ENCODE measurements at regions not wholly inside any gene's neighbourhood (a gene's known extent, or its start where the extent isn't known, plus 50 kb on each side); places are given as distances from the start of the nearest gene placed in this dataset.

DNA sequence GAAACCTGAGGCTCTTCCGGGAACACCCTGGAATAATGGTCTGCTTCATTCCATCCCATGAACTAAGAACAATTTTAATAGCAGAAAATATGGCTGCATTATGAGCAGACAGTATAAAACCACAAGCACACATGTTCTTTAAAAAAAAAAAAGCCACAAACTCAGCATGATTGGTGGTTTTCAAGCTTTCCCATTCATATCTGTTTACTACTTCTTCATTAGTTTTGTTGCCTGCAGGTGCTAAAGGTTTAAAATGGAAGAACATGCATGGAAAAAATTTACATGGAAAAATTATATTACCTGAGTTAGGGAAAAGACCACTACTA is 137.9 kb upstream of the HES1 start:
- DNase-seq, result no peak

DNA sequence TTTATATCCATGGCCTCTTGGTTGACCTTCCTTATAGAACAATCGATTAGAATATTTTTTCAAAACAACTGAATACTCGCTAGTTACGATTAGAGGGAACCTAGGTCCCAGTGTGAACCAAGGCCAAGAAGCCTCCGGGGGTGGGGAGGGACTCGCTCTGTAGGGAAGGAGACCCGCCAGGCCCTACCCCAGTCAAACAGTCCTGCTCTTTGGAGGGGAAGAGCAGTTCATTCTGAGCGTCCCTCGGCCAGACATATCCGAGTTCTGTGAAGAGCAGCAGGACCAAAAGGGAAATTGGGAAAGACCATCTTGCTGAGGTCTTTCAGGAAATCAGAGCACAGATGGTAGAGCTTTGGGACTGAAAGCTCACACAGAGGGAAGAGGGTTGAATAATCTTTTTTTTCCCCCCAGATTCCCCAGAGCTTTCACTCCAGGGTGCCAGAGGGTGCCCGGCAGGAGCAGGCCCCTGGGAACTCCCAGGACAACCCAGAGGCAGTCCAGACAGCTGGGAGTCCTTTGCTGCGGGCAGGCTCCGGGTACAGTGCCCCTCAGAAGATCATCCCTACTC is 137.2 kb upstream of the HES1 start:
- no peak for DNase-seq

DNA sequence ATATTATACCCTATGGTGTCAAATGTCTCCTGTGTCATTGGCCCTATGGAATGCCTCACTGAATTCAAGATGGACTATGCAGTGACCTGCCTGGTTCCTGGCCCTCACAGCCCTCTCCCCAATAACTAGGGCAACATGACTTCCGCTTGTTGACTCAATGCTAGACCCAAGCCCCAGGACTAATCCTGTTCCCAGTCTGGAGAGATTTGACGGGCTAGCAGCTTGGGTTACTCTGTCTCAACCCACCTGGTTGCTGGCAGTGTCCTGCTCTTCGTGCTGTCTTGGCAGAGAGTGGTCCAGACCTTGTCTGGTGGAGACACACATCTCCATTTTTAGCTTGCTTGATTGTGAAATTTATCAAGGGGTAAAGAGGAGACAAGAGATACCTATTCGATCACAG is 135.8 kb upstream of the HES1 start:
- no peak for DNase-seq

DNA sequence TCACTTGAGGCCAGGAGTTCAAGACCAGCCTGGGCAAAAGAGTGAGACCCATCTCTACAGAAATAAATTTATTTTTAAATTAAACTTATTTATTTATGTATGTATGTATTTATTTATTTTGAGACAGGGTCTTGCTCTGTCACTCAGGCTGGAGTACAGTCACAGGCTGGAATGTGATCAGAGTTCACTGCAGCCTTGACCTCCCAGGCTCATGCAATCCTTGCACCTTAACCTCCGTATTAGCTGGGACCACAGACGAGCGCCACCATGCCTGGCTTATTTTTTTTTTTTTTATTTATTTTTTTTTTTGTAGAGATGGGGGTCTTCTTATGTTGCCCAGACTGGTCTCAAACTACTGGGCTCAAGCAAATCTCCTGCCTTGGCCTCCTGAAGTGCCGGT is 135.2 kb upstream of the HES1 start:
- no peak for DNase-seq

DNA sequence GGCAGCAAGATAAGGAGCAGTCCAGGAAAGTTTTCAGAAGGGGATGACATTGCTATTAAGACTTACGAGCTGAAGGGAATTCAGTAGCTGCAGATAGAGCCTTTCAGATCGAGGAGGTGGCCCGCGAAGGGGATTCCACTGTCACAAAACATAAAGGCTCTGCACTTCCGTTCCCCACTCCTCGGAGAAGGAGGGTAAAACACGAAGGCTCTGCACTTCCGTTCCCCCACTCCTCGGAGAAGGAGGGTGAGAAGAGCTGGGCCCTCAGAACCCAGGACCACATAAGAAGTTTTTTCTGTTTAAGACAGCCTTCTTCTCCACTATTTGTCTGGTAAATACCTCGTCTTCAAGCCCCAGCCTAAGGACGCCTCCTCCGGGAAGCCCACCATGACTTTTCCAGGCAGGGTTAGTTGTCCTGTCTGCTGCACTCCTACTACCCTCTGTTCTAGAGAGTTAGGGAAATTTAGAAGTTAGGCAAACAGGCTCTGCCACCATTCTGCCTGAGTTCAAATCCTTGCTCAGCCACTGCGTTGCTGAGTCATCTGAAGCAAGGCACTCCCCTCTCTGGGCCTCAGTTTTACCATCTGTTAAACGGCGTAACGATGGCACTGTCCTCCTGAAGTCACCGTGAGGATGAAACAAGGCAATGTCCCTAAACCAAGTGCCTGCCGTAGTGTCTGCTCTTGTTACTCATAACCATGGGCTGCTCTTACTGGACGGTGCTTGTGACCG is 134.1 kb upstream of the HES1 start:
- no peak for DNase-seq

DNA sequence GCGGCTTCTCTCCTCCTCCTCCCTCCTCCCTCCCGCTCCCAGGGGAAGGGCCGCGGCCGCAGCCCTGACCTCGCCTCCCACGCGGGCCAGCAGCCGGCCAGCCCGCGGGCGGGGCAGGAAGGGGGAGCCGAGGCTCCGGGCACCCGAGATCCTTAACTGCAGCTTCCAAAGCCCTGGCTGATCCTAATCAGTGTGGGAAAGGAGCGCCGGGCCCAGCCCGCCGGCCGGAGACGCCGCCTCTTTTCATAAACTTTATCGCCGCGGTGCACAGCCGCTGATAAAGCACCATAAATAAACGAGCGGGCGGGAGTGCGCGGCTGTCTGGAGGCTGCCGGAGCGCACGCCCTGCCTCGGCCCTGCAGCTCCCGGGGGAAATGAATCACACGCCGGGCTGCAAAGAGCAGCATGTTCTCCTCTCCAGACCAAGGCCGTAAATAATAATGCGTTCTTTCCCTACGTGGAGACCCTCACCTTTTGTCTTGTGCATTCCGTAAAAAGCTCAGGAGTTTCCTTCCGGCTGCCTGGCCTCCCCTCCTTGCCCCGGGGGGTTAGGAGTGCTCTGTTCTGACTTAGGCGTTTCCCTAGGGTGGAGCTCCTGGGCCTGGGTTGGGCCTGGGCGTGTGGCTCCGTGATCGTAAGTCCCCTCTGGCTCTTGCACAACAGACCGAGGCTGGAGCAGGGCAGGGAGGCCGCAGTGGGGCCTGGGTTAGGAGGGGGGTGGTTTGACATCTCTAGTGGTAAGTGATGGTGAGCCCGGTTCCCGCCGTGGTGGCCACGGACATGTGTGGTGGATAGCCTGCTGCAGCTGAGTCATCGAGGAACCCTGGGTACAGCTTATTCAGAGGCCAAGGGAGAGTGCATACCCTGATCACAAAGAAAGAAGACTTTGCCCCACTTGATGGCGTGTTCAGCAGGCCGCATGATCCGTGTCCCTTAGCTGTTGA is 132.6 kb upstream of the HES1 start:
- DNase-seq, result no peak

DNA sequence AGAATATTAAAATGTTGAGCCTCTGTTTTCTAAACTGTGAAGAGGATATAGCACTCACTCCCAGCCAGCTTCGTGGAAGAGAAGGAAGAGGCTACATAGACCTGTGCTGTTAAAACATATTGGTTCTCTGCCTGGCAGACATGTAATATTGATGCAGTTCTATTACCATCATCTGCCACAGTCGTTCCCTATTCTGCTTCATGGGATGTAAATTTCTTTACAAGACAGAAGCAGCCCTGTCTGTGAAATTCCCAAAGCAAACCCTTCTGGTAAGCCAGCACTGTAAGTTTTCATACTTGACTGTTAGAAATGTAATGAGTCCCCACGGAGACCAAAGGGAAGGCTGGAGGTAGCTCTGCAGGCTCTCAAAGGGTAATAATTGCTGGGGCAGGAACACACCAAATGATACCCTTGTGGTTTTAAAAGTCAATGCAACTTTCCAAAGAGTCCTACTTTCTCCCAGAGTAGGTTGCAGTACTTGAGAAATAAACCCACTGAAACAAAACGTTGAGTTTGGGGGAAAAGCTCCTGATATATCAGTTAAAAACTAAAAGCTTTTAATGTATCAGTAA is 129.9 kb upstream of the HES1 start:
- no peak for DNase-seq

DNA sequence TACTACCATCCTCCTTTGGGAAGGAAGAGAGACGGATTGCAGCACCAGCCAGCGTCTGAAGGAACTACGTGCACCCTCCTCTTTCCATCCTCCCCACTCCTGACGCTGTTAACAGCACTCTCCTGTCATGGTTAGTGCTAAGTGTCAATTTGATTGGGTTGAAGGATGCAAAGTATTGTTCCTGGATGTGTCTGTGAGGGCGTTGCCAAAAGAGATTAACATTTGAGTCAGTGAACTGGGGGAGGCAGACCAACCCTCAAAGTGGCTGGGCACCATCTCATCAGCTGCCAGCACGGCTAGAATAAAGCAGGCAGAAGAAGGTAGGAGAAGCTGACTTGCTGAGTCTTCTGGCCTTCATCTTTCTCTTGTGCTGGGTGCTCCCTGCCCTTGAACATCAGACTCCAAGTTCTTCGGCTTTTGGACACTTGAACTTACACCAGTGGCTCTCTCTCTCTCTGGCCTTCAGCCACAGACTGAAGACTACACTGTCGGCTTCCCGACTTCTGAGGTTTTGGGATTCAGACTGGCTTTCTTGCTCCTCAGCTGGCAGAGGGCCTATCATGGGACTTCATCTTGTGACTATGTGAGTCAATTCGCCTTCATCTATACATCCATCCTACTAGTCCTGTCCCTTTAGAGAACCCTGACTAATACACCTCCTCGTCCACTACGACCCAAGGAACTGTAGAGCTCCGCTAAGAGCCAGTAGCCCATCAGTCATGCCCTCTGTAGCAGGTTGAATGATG is 128.2 kb upstream of the HES1 start:
- DNase-seq, result no peak

DNA sequence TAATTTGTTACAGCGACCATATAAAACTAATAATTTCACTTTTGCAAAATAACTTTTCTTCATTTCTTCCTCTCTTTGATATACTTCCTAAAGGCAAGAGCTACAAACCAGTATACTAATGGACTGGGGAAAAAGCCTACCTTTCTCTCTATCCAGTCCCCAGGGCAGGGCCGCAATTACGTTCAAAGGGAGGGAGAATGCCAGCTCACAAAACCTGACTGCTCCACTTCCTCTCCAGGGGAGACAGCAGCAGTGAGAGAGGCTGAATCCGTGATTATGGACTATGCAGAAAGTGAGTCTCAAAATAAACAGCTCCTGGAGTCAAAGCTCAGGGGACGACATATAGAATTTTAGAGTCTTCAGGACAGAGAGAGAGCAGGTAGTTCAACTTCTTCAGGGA is 126.9 kb upstream of the HES1 start:
- no peak for DNase-seq

DNA sequence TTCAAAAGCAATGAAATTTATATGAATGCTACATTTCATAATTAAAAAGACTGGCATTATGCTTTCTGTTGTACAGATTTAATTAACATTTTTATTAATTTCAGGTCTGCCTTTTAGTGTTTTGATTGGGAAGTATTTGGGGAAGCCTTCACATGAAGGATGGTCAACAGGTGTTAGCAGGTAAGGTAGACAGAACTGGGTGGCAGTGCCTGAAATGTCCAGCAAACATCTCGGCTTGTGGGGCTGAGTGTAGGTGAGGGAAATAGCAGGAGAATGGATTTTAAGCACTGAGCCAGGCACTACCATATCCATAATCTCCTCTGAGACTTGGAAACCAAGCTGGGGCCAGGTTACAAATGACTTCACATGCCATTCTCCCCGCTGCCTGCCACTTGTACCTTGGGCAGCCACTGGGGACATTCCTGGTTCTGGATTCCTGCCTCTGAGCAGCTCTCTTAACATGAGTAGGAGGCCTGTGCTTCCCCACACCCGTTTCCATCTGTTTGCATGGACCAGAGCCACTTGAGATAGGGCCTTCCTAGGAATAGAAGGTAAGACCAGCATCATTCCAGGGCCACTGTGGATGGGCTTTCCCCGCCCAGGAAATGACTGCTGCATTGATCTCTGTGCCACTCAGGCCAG is 125.9 kb upstream of the HES1 start:
- DNase-seq, result no peak

DNA sequence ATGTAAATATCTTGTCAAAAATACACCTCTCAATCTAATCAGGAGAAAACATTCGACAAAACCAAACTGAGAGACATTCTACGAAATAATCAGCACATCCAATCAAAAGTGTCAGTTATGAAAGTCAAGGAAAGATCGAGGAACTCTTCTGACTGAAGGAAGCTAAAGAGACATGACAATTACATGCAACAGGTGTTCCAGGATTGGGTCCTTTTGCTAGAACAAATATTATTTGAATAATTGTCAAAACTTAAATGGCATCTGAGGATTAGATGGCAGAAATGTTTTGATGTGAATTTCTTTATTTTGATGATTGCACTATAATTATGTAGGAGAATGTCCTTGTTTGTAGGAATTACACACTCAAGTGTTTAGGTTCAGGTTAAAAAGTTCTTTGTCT is 124.1 kb upstream of the HES1 start:
- DNase-seq, result no peak

DNA sequence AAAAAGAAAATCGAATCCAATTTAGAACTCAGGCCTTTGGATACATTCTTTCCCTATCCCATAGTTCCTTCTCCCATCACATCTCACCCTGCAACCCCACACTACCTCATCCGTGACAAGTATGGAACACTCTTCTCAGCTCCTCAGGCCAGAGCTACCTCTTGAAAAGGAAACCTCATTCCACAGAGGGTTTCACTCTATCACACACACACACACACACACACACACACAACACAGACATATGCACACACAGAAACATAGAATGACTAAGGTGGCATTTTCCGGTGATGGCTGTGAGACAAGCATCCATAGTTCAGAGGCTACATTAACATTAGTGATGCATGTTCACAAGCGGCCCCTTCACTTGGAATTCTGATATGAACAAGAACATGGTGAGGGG is 122.0 kb upstream of the HES1 start:
- no peak for DNase-seq

DNA sequence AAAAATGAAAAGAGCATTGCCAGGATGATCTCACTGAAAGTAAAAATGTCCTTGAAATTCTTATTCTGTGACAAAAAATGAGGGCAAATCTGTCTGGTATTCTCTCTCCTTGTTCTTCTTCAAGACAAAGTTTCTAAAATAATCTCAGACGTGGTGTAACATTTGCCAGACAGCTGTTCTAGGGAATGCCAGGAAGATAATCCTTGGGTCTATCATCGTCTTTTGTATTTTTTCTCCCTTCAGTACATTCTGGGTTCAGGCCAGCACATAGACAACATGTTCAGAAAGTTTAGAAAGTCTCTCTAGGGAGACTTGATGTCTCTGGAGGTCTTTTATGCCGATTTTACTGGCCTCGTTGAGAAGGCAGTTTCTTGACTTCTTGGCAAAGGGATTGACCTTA is 121.2 kb upstream of the HES1 start:
- DNase-seq, result no peak

DNA sequence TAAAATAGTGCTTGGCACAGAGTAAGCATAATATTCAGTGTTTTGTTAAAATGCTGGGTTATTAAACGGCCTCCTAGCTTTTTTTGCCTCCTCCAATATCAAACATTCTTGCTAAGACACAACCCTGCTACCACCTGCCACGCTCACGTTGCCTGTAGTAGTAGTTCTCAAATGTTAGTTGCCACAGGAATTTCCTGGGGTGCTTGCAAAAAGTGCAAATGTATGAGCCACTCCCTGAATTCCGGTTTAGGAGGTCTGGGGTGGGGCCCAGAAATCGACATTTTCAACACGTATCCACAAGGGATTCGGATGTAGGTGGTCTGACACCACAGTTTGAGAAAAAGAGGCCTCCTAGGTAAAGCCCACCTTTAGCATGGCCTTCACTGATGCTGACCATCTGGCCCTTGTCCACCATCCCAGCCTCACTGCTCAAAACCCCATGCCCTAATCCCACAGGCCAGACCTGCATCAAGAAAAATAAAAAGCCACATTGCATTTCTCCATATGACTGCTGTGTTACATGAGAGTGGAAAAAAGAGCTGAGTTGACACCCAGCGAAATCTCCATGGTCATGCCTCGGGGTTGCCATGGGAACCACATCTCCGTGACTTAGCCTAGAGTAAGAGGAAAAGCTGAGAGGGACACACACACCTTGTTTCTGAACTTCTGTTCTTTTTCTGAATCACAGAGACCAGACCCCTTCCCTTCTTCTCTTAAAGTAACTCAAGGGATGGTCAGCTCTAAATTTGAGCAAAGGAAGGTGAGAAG is 116.4 kb upstream of the HES1 start:
- DNase-seq, result no peak

DNA sequence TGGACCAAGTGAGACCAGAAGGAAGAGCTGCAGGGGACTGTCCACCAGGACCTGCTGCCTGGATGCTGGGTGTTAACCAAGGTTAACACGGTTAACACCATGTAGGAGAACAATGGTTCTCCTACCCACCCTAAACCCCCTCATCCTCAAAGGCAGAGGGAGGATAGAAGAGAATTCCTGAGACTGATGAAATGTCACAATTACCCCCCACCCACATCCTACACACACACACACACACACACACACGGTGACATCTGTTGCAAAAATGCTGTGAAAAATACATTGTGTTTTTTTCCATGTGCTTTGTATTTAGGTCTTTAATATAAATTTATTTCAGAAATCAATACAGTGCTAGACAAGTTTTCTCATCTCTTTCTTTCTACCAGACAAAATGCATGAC is 113.9 kb upstream of the HES1 start:
- DNase-seq, result no peak

DNA sequence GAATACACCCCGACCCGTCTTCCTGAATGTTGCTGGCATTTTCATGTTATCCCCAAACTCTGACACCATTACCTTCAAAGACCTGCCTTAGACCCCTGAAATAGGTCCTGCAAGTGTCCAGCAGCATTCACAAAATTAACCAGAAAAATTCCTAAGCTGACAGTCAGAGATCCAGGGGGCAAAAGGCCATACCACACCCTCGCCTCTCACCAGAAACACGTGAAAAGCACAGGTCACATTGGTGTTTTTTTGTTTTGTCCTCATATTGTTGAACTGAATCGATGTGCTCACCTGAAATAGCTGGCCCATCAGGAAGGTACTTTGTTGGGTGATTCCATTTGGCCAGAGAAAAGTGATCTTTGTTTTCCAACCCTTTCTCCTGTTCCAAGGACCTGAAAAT is 113.1 kb upstream of the HES1 start:
- no peak for DNase-seq

DNA sequence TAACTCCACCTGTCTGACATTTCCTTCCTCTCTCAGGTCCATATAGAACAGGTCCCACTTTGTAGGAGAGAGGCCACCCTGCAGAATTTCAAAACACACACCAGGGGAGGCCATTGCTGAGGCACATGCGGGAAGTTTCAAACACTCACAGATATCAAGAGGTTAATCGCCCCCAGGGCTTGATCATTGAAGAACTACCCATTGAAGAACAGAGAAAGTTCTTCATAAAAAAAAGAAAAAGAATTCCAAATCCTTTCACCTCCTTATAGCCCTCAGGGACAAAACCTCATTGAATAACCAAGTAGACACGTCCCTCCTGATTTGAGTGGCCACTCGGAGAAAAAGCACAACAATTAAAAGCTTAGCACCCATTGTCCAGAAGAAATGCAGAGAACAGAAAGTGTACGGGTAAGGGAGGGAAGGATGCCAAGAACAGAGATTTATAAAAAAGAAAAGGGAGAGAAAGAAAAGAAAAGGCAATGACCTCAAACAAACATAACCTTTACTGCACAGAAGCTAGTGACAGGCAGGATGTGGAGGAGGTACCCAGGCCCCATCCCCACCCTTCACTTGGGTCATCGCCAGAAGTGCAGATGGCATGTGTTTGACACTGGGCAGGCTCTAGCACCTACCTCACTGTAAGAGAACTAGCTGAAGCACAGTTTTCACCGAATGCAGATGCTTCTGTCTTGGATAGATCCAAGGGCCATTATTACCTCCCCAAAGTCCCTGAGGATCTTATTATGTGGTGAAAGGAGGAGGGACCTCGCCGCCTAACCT is 112.3 kb upstream of the HES1 start:
- no peak for DNase-seq

DNA sequence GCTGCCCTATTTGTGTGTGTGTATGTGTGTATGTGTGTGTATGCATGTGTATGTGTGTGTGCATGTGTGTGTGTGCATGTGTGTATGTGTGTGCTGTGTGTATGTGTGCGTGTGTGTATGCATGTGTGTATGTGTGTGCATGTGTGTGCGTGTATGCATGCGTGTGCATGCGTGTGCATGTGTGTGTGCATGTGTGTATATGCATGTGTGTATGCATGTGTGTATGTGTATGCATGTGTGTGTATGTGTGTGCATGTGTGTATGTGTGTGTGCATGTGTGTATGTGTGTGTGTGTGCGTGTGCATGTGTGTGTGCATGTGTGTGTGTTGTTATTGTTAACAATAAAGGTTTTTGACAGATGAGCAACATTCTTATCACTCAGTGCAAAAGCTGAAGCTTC is 110.8 kb upstream of the HES1 start:
- DNase-seq, result no peak

DNA sequence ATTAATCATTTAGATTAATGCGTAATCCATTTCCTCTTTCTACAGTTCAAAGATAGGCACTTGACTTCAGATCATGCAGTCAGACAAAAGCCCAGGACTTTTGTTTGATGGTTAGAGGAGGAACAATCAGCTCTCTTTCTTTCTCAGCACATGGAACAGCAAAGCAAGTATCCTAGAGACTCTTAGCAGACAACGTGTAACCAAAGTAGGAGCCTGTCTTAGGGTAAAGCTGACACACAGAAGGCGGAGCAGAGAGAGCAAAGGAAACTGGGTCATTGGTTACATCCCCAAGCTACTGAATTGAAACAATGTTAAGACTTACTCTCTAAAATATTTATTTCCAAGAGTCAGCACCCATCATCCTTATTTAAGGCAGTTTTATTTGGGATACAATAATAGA is 110.0 kb upstream of the HES1 start:
- DNase-seq, result no peak

DNA sequence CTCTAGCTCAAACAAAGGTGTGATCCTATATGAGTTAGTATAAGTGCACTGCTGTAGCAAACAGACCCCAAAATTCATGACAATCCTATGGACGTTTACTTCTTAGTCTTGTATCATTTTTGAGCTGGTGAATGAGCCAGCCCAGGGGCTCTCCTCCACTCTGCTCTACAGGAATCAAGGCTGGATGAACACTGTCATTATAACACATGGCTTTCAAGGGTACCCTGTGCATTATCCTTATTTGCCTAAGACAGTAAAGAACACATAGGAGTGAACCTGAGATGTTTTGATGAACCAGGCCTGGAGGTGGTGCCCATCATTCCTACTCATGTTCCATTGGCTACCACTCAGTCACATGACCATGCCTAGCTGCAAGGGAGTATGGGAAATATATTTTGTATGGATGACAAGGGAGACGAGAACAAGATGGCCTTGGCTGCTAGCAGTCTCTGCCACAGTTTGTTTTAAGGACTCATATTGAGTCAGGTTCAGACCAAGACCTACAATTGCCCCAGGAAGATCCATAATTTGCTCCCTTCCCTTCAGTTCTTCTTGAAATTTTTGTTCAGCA is 107.4 kb upstream of the HES1 start:
- no peak for DNase-seq

DNA sequence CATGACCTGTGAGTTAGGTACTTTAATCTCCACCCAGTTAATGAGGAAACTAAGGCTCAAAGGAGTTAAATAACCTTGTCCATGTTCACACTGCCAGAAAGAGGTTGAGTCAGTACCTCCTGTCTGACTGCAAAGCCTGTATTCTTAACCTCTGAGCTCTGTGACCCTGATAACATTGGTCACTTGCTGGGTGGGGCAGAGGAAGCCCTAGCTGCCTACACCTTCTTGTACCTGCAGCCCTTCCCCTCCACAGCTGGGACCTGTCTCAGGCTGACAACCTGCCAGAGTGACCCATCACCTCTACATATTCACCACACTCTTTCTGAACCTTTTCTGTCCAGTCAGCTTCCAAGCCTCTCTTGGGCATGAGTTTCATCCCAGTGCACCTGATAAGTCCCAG is 106.1 kb upstream of the HES1 start:
- no peak for DNase-seq

Measured in CD4-positive, alpha-beta T cell treated with Interleukin-17A for 1 hour (primary cell).